GM20000 (cell line): ENCODE measurements at regions not wholly inside any gene's neighbourhood (a gene's known extent, or its start where the extent isn't known, plus 50 kb on each side); places are given as distances from the start of the nearest gene placed in this dataset.

ENCODE experiments used
- DNase-seq: peaks from one replicate; pipeline ENCODE4 v3.0.0; 2012; ENCODE audit warnings: low spot score
- CTCF ChIP-seq: IDR thresholded peaks from 2 replicates; pipeline ENCODE4 v1.5.1; 2012; ENCODE audit warnings: mild to moderate bottlenecking, control low read depth; ENCODE audit errors: extremely low read depth, missing control alignments

DNA sequence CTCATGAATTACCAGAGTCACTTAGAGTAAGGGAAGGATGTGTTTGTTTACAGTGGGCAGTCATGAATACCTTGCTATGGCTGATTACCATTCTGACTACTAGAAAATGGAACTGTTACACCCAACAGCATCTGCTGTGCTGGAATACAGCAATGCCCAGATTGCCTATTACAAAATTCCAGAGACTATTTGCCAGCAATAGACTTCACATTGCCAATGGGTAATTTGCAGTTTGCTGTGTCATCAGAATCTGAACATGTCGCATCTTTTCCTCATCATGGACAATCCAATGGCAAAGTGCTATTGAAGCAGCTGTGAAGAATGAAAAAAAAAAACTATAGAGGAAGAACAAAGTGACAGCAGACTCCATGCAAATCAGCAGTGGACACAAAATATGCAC is 356.6 kb downstream of the CXXC4 start:
- no peak for DNase-seq
- no peak for TF ChIP-seq CTCF

- no peak for TF ChIP-seq CTCF
- DNase-seq: no peak
Measured at GRCh38 chr4:104129243-104129642, 365.5 kb downstream of the CXXC4 start.

- no peak for TF ChIP-seq CTCF
- DNase-seq: no peak
Measured at GRCh38 chr4:104128850-104129213, 365.9 kb downstream of the CXXC4 start.

DNA sequence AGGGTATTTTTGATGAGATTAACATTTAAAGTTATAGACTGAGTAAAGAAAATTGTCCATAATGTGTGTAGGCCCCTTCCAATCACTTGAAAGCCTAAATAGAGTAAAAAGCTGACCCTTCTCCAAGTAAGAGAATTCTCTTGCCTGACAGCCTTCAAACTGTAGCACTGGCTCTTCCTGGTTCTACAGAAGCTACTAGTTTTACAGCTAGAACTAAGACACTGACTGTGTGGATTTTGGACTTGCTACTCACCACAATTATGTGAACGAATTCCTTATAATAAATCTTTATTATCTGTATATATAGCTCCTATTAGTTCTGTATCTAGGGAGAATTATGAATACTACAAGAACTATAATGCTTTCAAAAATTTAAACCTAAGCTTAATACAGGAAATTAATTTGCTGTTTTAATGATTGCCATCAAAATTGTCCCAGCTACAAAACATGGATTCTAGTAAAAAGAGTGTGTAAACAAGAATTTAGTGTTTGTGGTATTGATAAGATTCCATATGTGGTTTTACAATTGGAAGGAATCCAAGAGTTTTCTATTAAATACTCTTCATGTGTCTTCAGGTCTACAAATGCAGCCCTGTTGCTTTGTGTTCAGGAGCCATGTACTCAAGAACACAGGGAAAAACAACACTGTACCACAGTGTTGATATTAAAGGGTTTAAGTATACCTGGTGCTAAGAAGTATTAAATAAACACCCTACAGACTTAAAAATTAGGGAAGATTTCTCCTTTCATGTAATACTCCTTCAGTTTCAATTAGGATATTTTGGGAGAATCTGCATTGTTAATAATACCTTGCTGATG is 366.5 kb downstream of the CXXC4 start:
- no peak for TF ChIP-seq CTCF
- no peak for DNase-seq

DNA sequence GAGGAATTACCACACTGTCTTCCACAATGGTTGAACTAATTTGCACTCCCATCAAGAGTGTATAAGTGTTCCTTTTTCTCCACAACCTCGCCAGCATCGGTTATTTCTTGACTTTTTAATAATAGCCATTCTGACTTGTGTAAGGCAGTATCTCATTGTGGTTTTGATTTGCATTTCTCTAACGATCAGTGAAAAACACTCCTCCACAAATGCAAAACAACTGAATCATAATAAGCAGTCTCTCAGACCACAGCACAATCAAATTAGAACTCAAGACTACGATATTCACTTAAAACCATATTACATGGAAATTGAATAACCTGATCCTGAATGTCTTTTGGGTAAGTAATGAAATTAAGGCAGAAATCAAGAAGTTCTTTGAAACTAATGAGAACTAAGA is 371.7 kb downstream of the CXXC4 start:
- no peak for DNase-seq
- TF ChIP-seq CTCF: no peak

GRCh38 chr4:104117776-104118175 is 376.9 kb downstream of the CXXC4 start:
- no peak for TF ChIP-seq CTCF
- DNase-seq: no peak

DNA sequence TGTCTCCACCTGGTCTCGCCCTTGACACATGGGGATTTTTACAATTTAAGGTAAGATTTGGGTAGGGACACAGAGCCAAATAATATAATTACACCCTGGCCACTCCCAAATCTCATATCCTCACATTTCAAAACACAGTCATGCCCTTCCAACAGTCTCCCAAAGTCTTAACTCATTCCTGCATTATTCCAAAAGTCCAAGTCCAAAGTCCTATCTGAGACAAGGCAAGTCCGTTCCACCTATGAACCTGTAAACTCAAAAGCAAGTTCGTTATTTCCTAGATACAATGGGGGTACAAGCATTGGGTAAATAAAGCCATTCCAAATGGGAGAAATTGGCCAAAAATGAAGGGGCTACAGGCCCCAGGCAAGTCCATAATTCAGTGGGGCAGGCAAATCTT is 380.8 kb downstream of the CXXC4 start:
- no peak for DNase-seq
- no peak for TF ChIP-seq CTCF
